ENCODE measurements at regions not wholly inside any gene's neighbourhood (a gene's known extent, or its start where the extent isn't known, plus 50 kb on each side); places are given as distances from the start of the nearest gene placed in this dataset.

DNA sequence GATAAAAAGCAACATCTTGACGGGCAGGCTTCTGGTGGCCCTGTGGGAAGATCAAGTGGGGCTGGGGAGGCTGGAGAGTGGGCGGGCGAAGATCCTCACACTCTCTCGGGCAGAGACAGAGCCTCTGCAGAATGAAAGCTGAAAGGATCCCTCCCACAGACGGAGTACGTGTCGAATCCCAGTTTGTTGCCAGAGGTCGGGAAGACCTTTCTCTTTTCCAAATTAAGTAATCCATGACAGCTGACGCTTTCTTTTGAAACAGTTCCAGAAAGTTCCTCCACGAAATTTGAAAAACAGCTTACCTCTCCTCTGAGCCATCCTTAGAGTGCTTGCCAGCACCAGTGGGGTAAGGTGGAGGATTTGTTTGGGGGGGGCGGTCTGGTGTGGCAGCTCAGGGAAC is 155.6 kb upstream of the SMLR1 start:
- TF ChIP-seq, protein P1, sequence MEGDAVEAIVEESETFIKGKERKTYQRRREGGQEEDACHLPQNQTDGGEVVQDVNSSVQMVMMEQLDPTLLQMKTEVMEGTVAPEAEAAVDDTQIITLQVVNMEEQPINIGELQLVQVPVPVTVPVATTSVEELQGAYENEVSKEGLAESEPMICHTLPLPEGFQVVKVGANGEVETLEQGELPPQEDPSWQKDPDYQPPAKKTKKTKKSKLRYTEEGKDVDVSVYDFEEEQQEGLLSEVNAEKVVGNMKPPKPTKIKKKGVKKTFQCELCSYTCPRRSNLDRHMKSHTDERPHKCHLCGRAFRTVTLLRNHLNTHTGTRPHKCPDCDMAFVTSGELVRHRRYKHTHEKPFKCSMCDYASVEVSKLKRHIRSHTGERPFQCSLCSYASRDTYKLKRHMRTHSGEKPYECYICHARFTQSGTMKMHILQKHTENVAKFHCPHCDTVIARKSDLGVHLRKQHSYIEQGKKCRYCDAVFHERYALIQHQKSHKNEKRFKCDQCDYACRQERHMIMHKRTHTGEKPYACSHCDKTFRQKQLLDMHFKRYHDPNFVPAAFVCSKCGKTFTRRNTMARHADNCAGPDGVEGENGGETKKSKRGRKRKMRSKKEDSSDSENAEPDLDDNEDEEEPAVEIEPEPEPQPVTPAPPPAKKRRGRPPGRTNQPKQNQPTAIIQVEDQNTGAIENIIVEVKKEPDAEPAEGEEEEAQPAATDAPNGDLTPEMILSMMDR (conservative IDR thresholded peaks at IDR 0.05) = no peak
- no peak for TF ChIP-seq ZFX (IDR thresholded peaks at IDR 0.05)

Measured in C4-2B (cell line).